ENCODE measurements at regions not wholly inside any gene's neighbourhood (a gene's known extent, or its start where the extent isn't known, plus 50 kb on each side); places are given as distances from the start of the nearest gene placed in this dataset.

- DNase-seq (ENCODE audit: low read depth) = no peak
- no peak overlapping the region for H3K4me3 ChIP-seq (ENCODE audit: control insufficient read depth, low read depth, low read length)
- no peak for TF ChIP-seq CTCF (conservative IDR thresholded peaks at IDR 0.05; ENCODE audit: control insufficient read depth, insufficient read depth, low read depth, low read length)
These were observed 439.7 kb downstream of the BUD13 start for GRCh38 chr11:116333001-116333535.

GRCh38 chr11:116332391-116332790, 440.4 kb downstream of the BUD13 start:
- DNase-seq (ENCODE audit: low read depth) = no peak
- TF ChIP-seq CTCF (conservative IDR thresholded peaks at IDR 0.05; ENCODE audit: control insufficient read depth, insufficient read depth, low read depth, low read length) = no peak
- H3K4me3 ChIP-seq (ENCODE audit: control insufficient read depth, low read depth, low read length) = no peak overlapping the region

- H3K4me3 ChIP-seq (ENCODE audit: control insufficient read depth, low read depth, low read length) = no peak overlapping the region
- DNase-seq (ENCODE audit: low read depth) = no peak
- no peak for TF ChIP-seq CTCF (conservative IDR thresholded peaks at IDR 0.05; ENCODE audit: control insufficient read depth, insufficient read depth, low read depth, low read length)
These were observed 441.4 kb downstream of the BUD13 start for GRCh38 chr11:116331381-116331780.

GRCh38 chr11:116330439-116331185, 442.2 kb downstream of the BUD13 start:
- no peak for TF ChIP-seq CTCF (conservative IDR thresholded peaks at IDR 0.05; ENCODE audit: control insufficient read depth, insufficient read depth, low read depth, low read length)
- H3K4me3 ChIP-seq (ENCODE audit: control insufficient read depth, low read depth, low read length) = no peak overlapping the region
- DNase-seq (ENCODE audit: low read depth) = no peak

GRCh38 chr11:116329354-116330090, 443.3 kb downstream of the BUD13 start:
- DNase-seq (ENCODE audit: low read depth) = no peak
- no peak overlapping the region for H3K4me3 ChIP-seq (ENCODE audit: control insufficient read depth, low read depth, low read length)
- TF ChIP-seq CTCF (conservative IDR thresholded peaks at IDR 0.05; ENCODE audit: control insufficient read depth, insufficient read depth, low read depth, low read length) = no peak

GRCh38 chr11:116328851-116329250, 443.9 kb downstream of the BUD13 start:
- no peak overlapping the region for H3K4me3 ChIP-seq (ENCODE audit: control insufficient read depth, low read depth, low read length)
- no peak for DNase-seq (ENCODE audit: low read depth)
- TF ChIP-seq CTCF (conservative IDR thresholded peaks at IDR 0.05; ENCODE audit: control insufficient read depth, insufficient read depth, low read depth, low read length) = no peak

Measured in fibroblast of mammary gland (primary cell).